ENCODE measurements at regions not wholly inside any gene's neighbourhood (a gene's known extent, or its start where the extent isn't known, plus 50 kb on each side); places are given as distances from the start of the nearest gene placed in this dataset.

DNA sequence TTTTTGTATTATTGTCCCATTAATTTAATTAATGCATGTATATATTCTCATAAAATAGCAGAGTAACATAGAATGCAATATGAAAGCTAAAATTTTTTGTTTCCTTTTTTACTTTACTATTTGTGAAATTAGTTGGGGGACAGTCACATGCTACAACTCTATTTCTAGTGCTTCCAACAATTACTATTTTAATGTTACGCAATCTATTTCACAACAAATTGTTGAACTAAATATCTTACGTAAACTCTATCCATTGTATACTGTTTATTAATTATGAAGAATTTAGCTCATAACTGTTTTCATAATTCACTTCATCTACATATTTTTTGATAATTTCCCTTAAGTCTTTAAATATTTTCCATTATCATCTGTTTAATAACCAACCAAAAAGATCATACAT, 1685.4 kb upstream of the CDH6 start:
- no peak for TF ChIP-seq EZH2 (IDR thresholded peaks at IDR 0.05; ENCODE audit: low read depth, low read length, severe bottlenecking)
- TF ChIP-seq, protein P1, sequence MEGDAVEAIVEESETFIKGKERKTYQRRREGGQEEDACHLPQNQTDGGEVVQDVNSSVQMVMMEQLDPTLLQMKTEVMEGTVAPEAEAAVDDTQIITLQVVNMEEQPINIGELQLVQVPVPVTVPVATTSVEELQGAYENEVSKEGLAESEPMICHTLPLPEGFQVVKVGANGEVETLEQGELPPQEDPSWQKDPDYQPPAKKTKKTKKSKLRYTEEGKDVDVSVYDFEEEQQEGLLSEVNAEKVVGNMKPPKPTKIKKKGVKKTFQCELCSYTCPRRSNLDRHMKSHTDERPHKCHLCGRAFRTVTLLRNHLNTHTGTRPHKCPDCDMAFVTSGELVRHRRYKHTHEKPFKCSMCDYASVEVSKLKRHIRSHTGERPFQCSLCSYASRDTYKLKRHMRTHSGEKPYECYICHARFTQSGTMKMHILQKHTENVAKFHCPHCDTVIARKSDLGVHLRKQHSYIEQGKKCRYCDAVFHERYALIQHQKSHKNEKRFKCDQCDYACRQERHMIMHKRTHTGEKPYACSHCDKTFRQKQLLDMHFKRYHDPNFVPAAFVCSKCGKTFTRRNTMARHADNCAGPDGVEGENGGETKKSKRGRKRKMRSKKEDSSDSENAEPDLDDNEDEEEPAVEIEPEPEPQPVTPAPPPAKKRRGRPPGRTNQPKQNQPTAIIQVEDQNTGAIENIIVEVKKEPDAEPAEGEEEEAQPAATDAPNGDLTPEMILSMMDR (IDR thresholded peaks at IDR 0.05; ENCODE audit: control extremely low read depth in 1 of 3, insufficient read depth in 1 of 3, low read depth in 1 of 3, low read length in 3 of 3), result no peak
- TF ChIP-seq CREB1 (IDR thresholded peaks at IDR 0.05), result no peak
- TF ChIP-seq CEBPB (IDR thresholded peaks at IDR 0.05; ENCODE audit: low read depth, low read length), result peak; percentile 87
- TF ChIP-seq TAF1 (IDR thresholded peaks at IDR 0.05; ENCODE audit: low read depth, low read length), result no peak
- TF ChIP-seq POLR2A (IDR thresholded peaks at IDR 0.05; ENCODE audit: control extremely low read depth in 1 of 2, low read depth in 2 of 2, low read length in 2 of 2), result no peak
- TF ChIP-seq BRCA1 (IDR thresholded peaks at IDR 0.05; ENCODE audit: low read depth, low read length), result no peak
- TF ChIP-seq RAD21 (IDR thresholded peaks at IDR 0.05 in 1 of 2, conservative IDR thresholded peaks at IDR 0.05 in 1 of 2; ENCODE audit: low read depth in 2 of 2, low read length in 2 of 2), result no peak
- no peak for TF ChIP-seq SIX5 (IDR thresholded peaks at IDR 0.05; ENCODE audit: low read depth, low read length)
- TF ChIP-seq CHD2 (IDR thresholded peaks at IDR 0.05; ENCODE audit: low read length), result no peak
- TF ChIP-seq TAF7 (optimal IDR thresholded peaks at IDR 0.05; ENCODE audit: borderline replicate concordance, low read depth, low read length), result no peak
- no peak for TF ChIP-seq SP2 (IDR thresholded peaks at IDR 0.05; ENCODE audit: low read length)
- TF ChIP-seq, protein P2, sequence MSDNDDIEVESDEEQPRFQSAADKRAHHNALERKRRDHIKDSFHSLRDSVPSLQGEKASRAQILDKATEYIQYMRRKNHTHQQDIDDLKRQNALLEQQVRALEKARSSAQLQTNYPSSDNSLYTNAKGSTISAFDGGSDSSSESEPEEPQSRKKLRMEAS (IDR thresholded peaks at IDR 0.05), result no peak

Measured in H1 (cell line).